HEK293T (cell line): ENCODE measurements at regions not wholly inside any gene's neighbourhood (a gene's known extent, or its start where the extent isn't known, plus 50 kb on each side); places are given as distances from the start of the nearest gene placed in this dataset.

ENCODE experiments used
- FOXM1 ChIP-seq: fragments of 450-650 bp; IDR thresholded peaks from 2 replicates; pipeline ENCODE4 v1.6.1; 2017; ENCODE audit warnings: mild to moderate bottlenecking, borderline replicate concordance
- L3MBTL2 ChIP-seq: fragments of 450-650 bp; conservative IDR thresholded peaks from 2 replicates; pipeline ENCODE4 v1.6.1; 2016; ENCODE audit warnings: mild to moderate bottlenecking
- PKNOX1 ChIP-seq: fragments of 450-650 bp; IDR thresholded peaks from 2 replicates; pipeline ENCODE4 v1.6.1; 2016
- SP1 ChIP-seq: fragments of 450-650 bp; IDR thresholded peaks from 2 replicates; pipeline ENCODE4 v1.6.1; 2017
- TARDBP ChIP-seq: fragments of 450-650 bp; IDR thresholded peaks from 2 replicates; pipeline ENCODE4 v1.6.1; 2016
- ZNF384 ChIP-seq: fragments of 450-650 bp; IDR thresholded peaks from 2 replicates; pipeline ENCODE4 v1.6.1; 2016

- TF ChIP-seq SP1 (no peak), L3MBTL2 (no peak), FOXM1 (no peak), PKNOX1 (no peak), TARDBP (no peak), ZNF384 (no peak)
These were observed 110.3 kb downstream of the OXSM start for GRCh38 chr3:25900161-25900560.
